MCF 10A (cell line): ENCODE measurements at regions not wholly inside any gene's neighbourhood (a gene's known extent, or its start where the extent isn't known, plus 50 kb on each side); places are given as distances from the start of the nearest gene placed in this dataset.

Experiments
- BruUV-seq: library from RNA; stranded (reverse); fragments of 400-500 nt; replicated peaks from 2 replicates; lab custom pipeline; 2021; lab: Mats Ljungman, UMichigan
- CTCF ChIA-PET: fragments of 300-600 bp; sonication (Branson Sonifier 250); formaldehyde crosslinking; extraction: SDS; loops from one replicate; lab custom pipeline; 2021; ENCODE audit warnings: antibody characterized with exemption, inconsistent platforms; lab: Yijun Ruan, JAX
- POLR2A ChIA-PET: fragments of 300-600, 350-650 bp; sonication (Branson Sonifier 250); formaldehyde crosslinking; extraction: SDS; loops from one replicate; lab custom pipeline; 2020; ENCODE audit warnings: antibody characterized with exemption, inconsistent platforms; lab: Yijun Ruan, JAX
- DNase-seq: peaks from one replicate; pipeline ENCODE4 v3.0.0-alpha.2; 2018; ENCODE audit not compliant: unreplicated experiment
- H3K27ac Mint-ChIP-seq: one replicate; pipeline ENCODE4 v1.8.0; 2022; ENCODE audit warnings: mild to moderate bottlenecking, low read depth, mixed read lengths; ENCODE audit not compliant: unreplicated experiment
- H3K27me3 Mint-ChIP-seq: one replicate; pipeline ENCODE4 v1.8.0; 2022; ENCODE audit warnings: mixed read lengths; ENCODE audit not compliant: insufficient read depth, unreplicated experiment
- H3K36me3 Mint-ChIP-seq: one replicate; pipeline ENCODE4 v1.8.0; 2022; ENCODE audit warnings: mild to moderate bottlenecking, moderate library complexity, mixed read lengths; ENCODE audit not compliant: insufficient read depth, unreplicated experiment
- H3K4me1 Mint-ChIP-seq: one replicate; pipeline ENCODE4 v1.8.0; 2022; ENCODE audit warnings: mixed read lengths; ENCODE audit not compliant: insufficient read depth, unreplicated experiment
- H3K4me3 Mint-ChIP-seq: one replicate; pipeline ENCODE4 v1.8.0; 2022; ENCODE audit warnings: mild to moderate bottlenecking, moderate library complexity, mixed read lengths; ENCODE audit not compliant: unreplicated experiment
- H3K9me3 Mint-ChIP-seq: one replicate; pipeline ENCODE4 v1.8.0; 2022; ENCODE audit warnings: mixed read lengths; ENCODE audit not compliant: unreplicated experiment
- intact Hi-C: fragments of 100-400 bp; cut with micrococcal nuclease; formaldehyde crosslinking; loops from 2 replicates; pipeline ENCODE4 v1.14.1; 2022
- TF ChIP-seq, protein P1 (sequence below): fragments of 200-600 bp; IDR thresholded peaks from one replicate; pipeline ENCODE4 v1.8.0; 2022; ENCODE audit warnings: antibody characterized with exemption, mild to moderate bottlenecking; ENCODE audit not compliant: unreplicated experiment

DNA sequence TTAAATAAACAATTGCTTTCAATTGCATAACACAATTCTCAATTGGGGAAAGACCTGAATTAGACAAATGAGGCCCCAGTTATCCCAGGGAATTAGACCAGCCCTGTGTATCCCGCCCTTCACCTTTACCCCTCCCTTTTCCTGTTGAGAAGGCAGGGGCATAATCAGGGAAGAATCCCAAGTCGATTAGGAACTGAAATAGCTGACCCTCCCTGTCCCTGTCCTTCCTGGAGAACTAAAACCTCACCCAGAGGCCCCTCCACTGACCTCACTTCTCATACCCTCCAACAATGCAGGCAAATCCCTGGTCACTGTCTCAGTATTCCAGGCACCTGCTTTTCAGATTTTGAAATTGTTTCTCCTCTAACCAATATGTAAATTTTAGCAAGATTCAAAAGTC is 165.4 kb upstream of the CDH11 start:
- BruUV-seq = no TSS peak
- H3K27ac Mint-ChIP-seq = no peak overlapping the region
- H3K4me1 Mint-ChIP-seq = no peaks in the 10 kb centered on the region
- ChIA-PET POLR2A (no interaction called here), CTCF (no interaction called here)
- H3K4me3 Mint-ChIP-seq = no peak overlapping the region
- TF ChIP-seq, protein P1, sequence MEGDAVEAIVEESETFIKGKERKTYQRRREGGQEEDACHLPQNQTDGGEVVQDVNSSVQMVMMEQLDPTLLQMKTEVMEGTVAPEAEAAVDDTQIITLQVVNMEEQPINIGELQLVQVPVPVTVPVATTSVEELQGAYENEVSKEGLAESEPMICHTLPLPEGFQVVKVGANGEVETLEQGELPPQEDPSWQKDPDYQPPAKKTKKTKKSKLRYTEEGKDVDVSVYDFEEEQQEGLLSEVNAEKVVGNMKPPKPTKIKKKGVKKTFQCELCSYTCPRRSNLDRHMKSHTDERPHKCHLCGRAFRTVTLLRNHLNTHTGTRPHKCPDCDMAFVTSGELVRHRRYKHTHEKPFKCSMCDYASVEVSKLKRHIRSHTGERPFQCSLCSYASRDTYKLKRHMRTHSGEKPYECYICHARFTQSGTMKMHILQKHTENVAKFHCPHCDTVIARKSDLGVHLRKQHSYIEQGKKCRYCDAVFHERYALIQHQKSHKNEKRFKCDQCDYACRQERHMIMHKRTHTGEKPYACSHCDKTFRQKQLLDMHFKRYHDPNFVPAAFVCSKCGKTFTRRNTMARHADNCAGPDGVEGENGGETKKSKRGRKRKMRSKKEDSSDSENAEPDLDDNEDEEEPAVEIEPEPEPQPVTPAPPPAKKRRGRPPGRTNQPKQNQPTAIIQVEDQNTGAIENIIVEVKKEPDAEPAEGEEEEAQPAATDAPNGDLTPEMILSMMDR = no peak
- H3K27me3 Mint-ChIP-seq = no peaks in the 10 kb centered on the region
- intact Hi-C loops = no loop called here
- peaks cover 42% of the 10 kb centered on the region for H3K9me3 Mint-ChIP-seq
- no peak for DNase-seq
- H3K36me3 Mint-ChIP-seq = no peaks in the 10 kb centered on the region

GRCh38 chr16:65285128-65286048 is 163.5 kb upstream of the CDH11 start:
- TF ChIP-seq, protein P1 = no peak
- Mint-ChIP-seq H3K4me3 (no peak overlapping the region), H3K27ac (no peak overlapping the region)

DNA sequence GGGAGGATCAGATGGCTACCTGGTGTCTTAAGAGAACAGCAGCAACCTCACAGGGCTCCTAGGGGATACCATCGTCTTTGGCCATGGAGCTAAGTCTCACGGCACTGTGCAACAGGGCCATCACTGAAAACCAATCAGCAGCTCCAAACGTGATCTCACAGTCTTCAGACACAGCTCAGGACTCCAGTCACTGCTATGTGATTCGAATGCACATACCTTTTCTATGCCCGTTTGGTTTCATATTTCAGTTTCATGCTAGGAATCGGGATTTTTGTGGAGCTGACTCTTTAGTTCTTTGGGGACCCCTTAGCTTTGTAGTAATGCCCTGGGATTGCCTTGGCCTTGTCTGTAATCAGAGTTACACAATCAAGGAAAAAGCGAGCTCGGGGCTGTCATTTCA is 162.8 kb upstream of the CDH11 start:
- intact Hi-C loops = no loop called here
- H3K36me3 Mint-ChIP-seq = no peaks in the 10 kb centered on the region
- ChIA-PET CTCF (no interaction called here), POLR2A (interaction anchor here (0.6 kb wide), 1 partner anchor 374 kb away, joined by 3 read pairs; no protein-coding TSS in a partner anchor)
- TF ChIP-seq, protein P1 = no peak
- DNase-seq = no peak
- no peak overlapping the region for H3K4me3 Mint-ChIP-seq
- H3K27me3 Mint-ChIP-seq = no peaks in the 10 kb centered on the region
- BruUV-seq = no TSS peak
- H3K4me1 Mint-ChIP-seq = no peaks in the 10 kb centered on the region
- peaks cover 29% of the 10 kb centered on the region for H3K9me3 Mint-ChIP-seq
- H3K27ac Mint-ChIP-seq = no peak overlapping the region

More at GRCh38 chr16:65285128-65286048, 163.5 kb upstream of the CDH11 start:
- intact Hi-C loops = no loop called here
- Mint-ChIP-seq H3K27me3 (no peaks in the 10 kb centered on the region), H3K36me3 (no peaks in the 10 kb centered on the region), H3K4me1 (no peaks in the 10 kb centered on the region), H3K9me3 (peaks cover 36% of the 10 kb centered on the region)
- BruUV-seq = no TSS peak
- POLR2A ChIA-PET = interaction anchor here (0.6 kb wide), 1 partner anchor 373 kb away, joined by 3 read pairs; no protein-coding TSS in a partner anchor
- no peak for DNase-seq
- CTCF ChIA-PET = interaction anchor here (0.6 to 1.1 kb wide), 2 partner anchors 11 to 366 kb away, joined by 3 read pairs; no protein-coding TSS in a partner anchor

DNA sequence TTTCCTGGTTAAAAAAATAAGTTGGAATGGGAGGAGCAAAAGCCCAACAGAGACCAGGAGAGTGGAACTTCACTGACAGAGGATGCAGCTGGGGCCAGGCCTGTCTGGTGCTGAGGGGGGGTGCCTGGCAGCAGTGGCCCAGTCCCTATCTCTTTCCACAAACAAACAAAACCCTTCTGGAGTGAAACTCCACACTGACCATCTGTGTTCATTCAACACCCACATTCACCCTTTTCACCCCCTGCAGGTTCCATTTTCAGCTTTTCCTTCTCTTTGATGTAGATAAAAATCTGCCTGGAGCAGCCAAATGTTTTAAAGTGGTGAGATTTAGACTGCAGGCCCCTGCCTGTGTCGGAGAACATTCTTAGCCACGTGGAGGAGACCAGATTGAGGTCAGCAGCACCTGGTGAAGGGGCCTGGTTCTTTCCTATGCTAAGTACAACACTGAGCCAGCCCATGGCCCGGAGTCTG is 161.4 kb upstream of the CDH11 start:
- TF ChIP-seq, protein P1 = no peak
- Mint-ChIP-seq H3K9me3 (peaks cover 21% of the 10 kb centered on the region), H3K27ac (no peak overlapping the region), H3K36me3 (no peaks in the 10 kb centered on the region), H3K4me1 (no peaks in the 10 kb centered on the region), H3K27me3 (no peaks in the 10 kb centered on the region), H3K4me3 (no peak overlapping the region)
- DNase-seq = no peak
- intact Hi-C loops = no loop called here
- no TSS peak for BruUV-seq
- ChIA-PET CTCF (no interaction called here), POLR2A (no interaction called here)
